Cardiac muscle cell (in vitro differentiated cells and primary cell): ENCODE measurements at regions not wholly inside any gene's neighbourhood (a gene's known extent, or its start where the extent isn't known, plus 50 kb on each side); places are given as distances from the start of the nearest gene placed in this dataset.

Experiments
- DNase-seq, 2 donors: peaks; one replicate each; pipeline versions ENCODE4 v3.0.0 to v3.0.0-alpha.2; 2010 to 2017; ENCODE audit warnings: low read depth in 1 of 2, low spot score in 1 of 2
- H3K27ac ChIP-seq: fragments of 200-600 bp; sonication (generic); 2 replicates; pipeline ENCODE4 v1.5.1; 2016
- H3K27me3 ChIP-seq: fragments of 200-600 bp; sonication (generic); 2 replicates; pipeline ENCODE4 v1.6.0; 2016; ENCODE audit warnings: control low read depth
- H3K36me3 ChIP-seq: fragments of 200-600 bp; sonication (generic); 2 replicates; pipeline ENCODE4 v1.5.1; 2016; ENCODE audit warnings: control low read depth
- H3K4me1 ChIP-seq: fragments of 200-600 bp; sonication (generic); 2 replicates; pipeline ENCODE4 v1.8.1; 2017; ENCODE audit warnings: low read depth, mild to moderate bottlenecking, mixed run types
- H3K4me3 ChIP-seq: fragments of 200-600 bp; sonication (generic); 2 replicates; pipeline ENCODE4 v1.5.1; 2016; ENCODE audit warnings: mild to moderate bottlenecking
- H3K9me3 ChIP-seq: fragments of 200-600 bp; sonication (generic); 2 replicates; pipeline ENCODE4 v1.5.1; 2017; ENCODE audit warnings: low read depth, mild to moderate bottlenecking, control low read depth
- CTCF ChIP-seq: IDR thresholded peaks from 2 replicates; pipeline ENCODE4 v1.5.1; 2012; ENCODE audit warnings: low read depth, mild to moderate bottlenecking, low read length

- H3K27me3 ChIP-seq, result no peaks in the 10 kb centered on the region
- H3K36me3 ChIP-seq, result no peaks in the 10 kb centered on the region
- no peak overlapping the region for H3K27ac ChIP-seq
- no peak overlapping the region for H3K4me3 ChIP-seq
- no peak for DNase-seq
- TF ChIP-seq CTCF, result no peak
- no peaks in the 10 kb centered on the region for H3K9me3 ChIP-seq
- no peaks in the 10 kb centered on the region for H3K4me1 ChIP-seq
Observed at GRCh38 chr1:198447468-198447867, 93.0 kb downstream of the ATP6V1G3 start.

GRCh38 chr1:198445872-198446271 is 94.6 kb downstream of the ATP6V1G3 start:
- no peak for DNase-seq
- H3K4me1 ChIP-seq, result no peaks in the 10 kb centered on the region

GRCh38 chr1:198444792-198445191 is 95.7 kb downstream of the ATP6V1G3 start:
- no peak for TF ChIP-seq CTCF
- Histone ChIP-seq H3K4me1 (no peaks in the 10 kb centered on the region), H3K9me3 (no peaks in the 10 kb centered on the region), H3K27ac (no peak overlapping the region), H3K36me3 (no peaks in the 10 kb centered on the region), H3K4me3 (no peak overlapping the region), H3K27me3 (no peaks in the 10 kb centered on the region)
- DNase-seq, result peak in 1 of 2 donors; percentile 77

More at GRCh38 chr1:198445872-198446271, 94.6 kb downstream of the ATP6V1G3 start:
- Histone ChIP-seq H3K9me3 (no peaks in the 10 kb centered on the region), H3K4me3 (no peak overlapping the region), H3K36me3 (no peaks in the 10 kb centered on the region), H3K27ac (no peak overlapping the region), H3K27me3 (no peaks in the 10 kb centered on the region)
- no peak for TF ChIP-seq CTCF

GRCh38 chr1:198443365-198444233 is 96.9 kb downstream of the ATP6V1G3 start:
- TF ChIP-seq CTCF, result no peak
- Histone ChIP-seq H3K9me3 (no peaks in the 10 kb centered on the region), H3K36me3 (no peaks in the 10 kb centered on the region), H3K27me3 (no peaks in the 10 kb centered on the region), H3K4me1 (no peaks in the 10 kb centered on the region), H3K4me3 (no peak overlapping the region), H3K27ac (no peak overlapping the region)
- peak in 1 of 2 donors; percentile 86 for DNase-seq

- Histone ChIP-seq H3K27me3 (no peaks in the 10 kb centered on the region), H3K9me3 (no peaks in the 10 kb centered on the region), H3K36me3 (no peaks in the 10 kb centered on the region), H3K4me1 (no peaks in the 10 kb centered on the region), H3K27ac (no peak overlapping the region), H3K4me3 (no peak overlapping the region)
- TF ChIP-seq CTCF, result no peak
- no peak for DNase-seq
Observed at GRCh38 chr1:198440842-198441241, 99.6 kb downstream of the ATP6V1G3 start.
